A549 (cell line): ENCODE measurements at regions not wholly inside any gene's neighbourhood (a gene's known extent, or its start where the extent isn't known, plus 50 kb on each side); places are given as distances from the start of the nearest gene placed in this dataset.
A peak's percentile ranks its signal among the peaks of the same experiment; 100 is the strongest.

Experiments used
- ATAC-seq, 2 experiments: fragments of 200-7000 bp in 1 of 2; fragments of >200 bp in 1 of 2; cut with Nextera tagmentation in 1 of 2; cut with Tn5 transposase in 1 of 2; 3 replicates each; pipeline versions ENCODE4 v1.8.0 to v1.9.1; 2018 to 2020; ENCODE audit warnings: mild to moderate bottlenecking in 1 of 2, moderate library complexity in 1 of 2
- CTCF ChIA-PET: fragments of 300-600 bp; sonication (Branson Sonifier 250); formaldehyde crosslinking; extraction: SDS; loops from one replicate; lab custom pipeline; 2021; ENCODE audit warnings: antibody characterized with exemption, inconsistent platforms; lab: Yijun Ruan, JAX
- POLR2A ChIA-PET: fragments of 350-600 bp; formaldehyde crosslinking; extraction: SDS; loops from one replicate; lab custom pipeline; 2021; ENCODE audit warnings: antibody characterized with exemption, inconsistent platforms; lab: Yijun Ruan, JAX
- DNase-seq, 2 experiments: peaks; one replicate each; pipeline versions ENCODE4 v3.0.0 to v3.0.0-alpha.2; 2011 to 2016; ENCODE audit warnings: low read depth in 1 of 2, low spot score in 1 of 2
- FAIRE-seq: peaks from 2 replicates; lab custom pipeline; 2011; peaks lifted over from hg19 to GRCh38; lab: Jason Lieb, UNC
- H3K27ac ChIP-seq, 2 experiments: fragments of >200 bp; sonication (Bioruptor Twin); formaldehyde crosslinking; 3 replicates each; pipeline ENCODE4 v1.5.1; 2016 to 2017
- H3K4me1 ChIP-seq: fragments of >200 bp; sonication (Bioruptor Twin); formaldehyde crosslinking; 3 replicates; pipeline ENCODE4 v1.6.1; 2016
- H3K4me2 ChIP-seq: fragments of >200 bp; sonication (Bioruptor Twin); formaldehyde crosslinking; 3 replicates; pipeline ENCODE4 v1.6.1; 2016
- H3K4me3 ChIP-seq: fragments of >200 bp; sonication (Bioruptor Twin); formaldehyde crosslinking; 3 replicates; pipeline ENCODE4 v1.5.1; 2016
- H3K9me3 ChIP-seq: fragments of >200 bp; sonication (Bioruptor Twin); formaldehyde crosslinking; 3 replicates; pipeline ENCODE4 v1.6.1; 2016
- BHLHE40 ChIP-seq: IDR thresholded peaks from 2 replicates; pipeline ENCODE4 v1.6.1; 2012; ENCODE audit warnings: low read depth, low read length, inconsistent platforms
- CBX2 ChIP-seq: fragments of 200-600 bp; sonication (generic); IDR thresholded peaks from 2 replicates; pipeline ENCODE4 v1.6.1; 2016; ENCODE audit warnings: low read depth, mild to moderate bottlenecking, borderline replicate concordance
- CEBPB ChIP-seq, 2 experiments: fragments of >200 bp in 1 of 2; sonication (Bioruptor Twin) in 1 of 2; formaldehyde crosslinking in 1 of 2; IDR thresholded peaks; 2 replicates each; pipeline ENCODE4 v1.6.1; 2012 to 2016
- CHD4 ChIP-seq: fragments of 200-600 bp; sonication (generic); IDR thresholded peaks from 2 replicates; pipeline ENCODE4 v1.6.1; 2016; ENCODE audit warnings: antibody characterized with exemption, mild to moderate bottlenecking, borderline replicate concordance
- EHF ChIP-seq: fragments of 250-450 bp; sonication (Bioruptor Pico); IDR thresholded peaks from 2 replicates; pipeline ENCODE4 v1.5.0; 2020; ENCODE audit warnings: mild to moderate bottlenecking
- EP300 ChIP-seq, 2 experiments: fragments of >200 bp; sonication (Bioruptor Twin); formaldehyde crosslinking; IDR thresholded peaks; 2 replicates in 1 of 2; 3 replicates in 1 of 2; pipeline ENCODE4 v1.6.1; 2016 to 2017
- FOSB ChIP-seq: fragments of 250-450 bp; sonication (Bioruptor Pico); IDR thresholded peaks from 2 replicates; pipeline ENCODE4 v1.5.0; 2020; ENCODE audit warnings: mild to moderate bottlenecking, moderate library complexity
- FOSL2 ChIP-seq, 2 experiments: fragments of 450-650 bp in 1 of 2; fragments of >200 bp in 1 of 2; sonication (Bioruptor Twin) in 1 of 2; formaldehyde crosslinking; IDR thresholded peaks; 2 replicates each; pipeline versions ENCODE4 v1.5.0 to v1.6.1; 2016 to 2020; ENCODE audit warnings: mild to moderate bottlenecking in 1 of 2, moderate library complexity in 1 of 2
- FOXS1 ChIP-seq: fragments of 250-450 bp; sonication (Bioruptor Pico); IDR thresholded peaks from 2 replicates; pipeline ENCODE4 v1.5.0; 2020; ENCODE audit warnings: mild to moderate bottlenecking, moderate library complexity
- GATA3 ChIP-seq: IDR thresholded peaks from 2 replicates; pipeline ENCODE4 v1.6.1; 2012; ENCODE audit warnings: borderline replicate concordance
- HDAC2 ChIP-seq: fragments of 200-600 bp; sonication (generic); IDR thresholded peaks from 2 replicates; pipeline ENCODE4 v1.6.1; 2016
- HEYL ChIP-seq: fragments of 250-450 bp; sonication (Bioruptor Pico); IDR thresholded peaks from 2 replicates; pipeline ENCODE4 v1.8.0; 2021; ENCODE audit warnings: mild to moderate bottlenecking, moderate library complexity
- HMGXB4 ChIP-seq: fragments of 250-450 bp; sonication (Bioruptor Pico); IDR thresholded peaks from 2 replicates; pipeline ENCODE4 v1.5.0; 2021; ENCODE audit warnings: mild to moderate bottlenecking, moderate library complexity, borderline replicate concordance
- HOXB13 ChIP-seq: fragments of 250-450 bp; sonication (Bioruptor Pico); IDR thresholded peaks from 2 replicates; pipeline ENCODE4 v1.5.0; 2020; ENCODE audit warnings: low read depth, mild to moderate bottlenecking, moderate library complexity
- JUN ChIP-seq, 2 experiments: fragments of >200 bp; sonication (Bioruptor Twin); formaldehyde crosslinking; IDR thresholded peaks; 2 replicates in 1 of 2; 3 replicates in 1 of 2; pipeline ENCODE4 v1.6.1; 2016 to 2017
- JUNB ChIP-seq: fragments of >200 bp; sonication (Bioruptor Twin); formaldehyde crosslinking; IDR thresholded peaks from 2 replicates; pipeline ENCODE4 v1.6.1; 2016
- KDM1A ChIP-seq: fragments of 200-600 bp; sonication (generic); IDR thresholded peaks from 2 replicates; pipeline ENCODE4 v1.6.1; 2016; ENCODE audit warnings: low read depth, mild to moderate bottlenecking
- MAX ChIP-seq: IDR thresholded peaks from 2 replicates; pipeline ENCODE4 v1.6.1; 2012
- MYC ChIP-seq: IDR thresholded peaks from 2 replicates; pipeline ENCODE4 v1.6.1; 2012; ENCODE audit warnings: mild to moderate bottlenecking, inconsistent platforms, low read length, improper control_type of control experiment, borderline replicate concordance
- NFE2L2 ChIP-seq: fragments of 150-350 bp; conservative IDR thresholded peaks from 2 replicates; pipeline ENCODE4 v1.6.1; 2014; ENCODE audit warnings: low read length
- PBX3 ChIP-seq: IDR thresholded peaks from 2 replicates; pipeline ENCODE4 v1.6.1; 2012
- POLR2A ChIP-seq: IDR thresholded peaks from 2 replicates; pipeline ENCODE4 v1.6.1; 2012; ENCODE audit warnings: mild to moderate bottlenecking, low read length
- RAD21 ChIP-seq, 2 experiments: fragments of >200 bp in 1 of 2; sonication (Bioruptor Twin) in 1 of 2; formaldehyde crosslinking in 1 of 2; IDR thresholded peaks in 1 of 2; conservative IDR thresholded peaks in 1 of 2; 2 replicates in 1 of 2; 3 replicates in 1 of 2; pipeline ENCODE4 v1.6.1; 2012 to 2018; ENCODE audit warnings: inconsistent platforms in 1 of 2
- RARB ChIP-seq: fragments of 250-450 bp; sonication (Bioruptor Pico); IDR thresholded peaks from 2 replicates; pipeline ENCODE4 v1.8.0; 2021; ENCODE audit warnings: mild to moderate bottlenecking, moderate library complexity
- RCOR1 ChIP-seq: fragments of 150-350 bp; IDR thresholded peaks from 2 replicates; pipeline ENCODE4 v1.6.1; 2014; ENCODE audit warnings: antibody characterized with exemption, low read length, low read depth
- RFX5 ChIP-seq: fragments of 450-650 bp; IDR thresholded peaks from 2 replicates; pipeline ENCODE4 v1.7.1; 2014; ENCODE audit warnings: antibody characterized with exemption, mild to moderate bottlenecking, moderate library complexity
- SMC3 ChIP-seq: fragments of >200 bp; sonication (Bioruptor Twin); formaldehyde crosslinking; IDR thresholded peaks from 3 replicates; pipeline ENCODE4 v1.6.1; 2018; ENCODE audit warnings: inconsistent platforms
- TP53 ChIP-seq: fragments of 250-450 bp; sonication (Bioruptor Pico); IDR thresholded peaks from 2 replicates; pipeline ENCODE4 v1.5.0; 2021; ENCODE audit warnings: mild to moderate bottlenecking, moderate library complexity
- ZFP36 ChIP-seq: fragments of 450-650 bp; IDR thresholded peaks from 2 replicates; pipeline ENCODE4 v1.6.1; 2014; ENCODE audit warnings: borderline replicate concordance; ENCODE audit not compliant: partially characterized antibody
- WGBS: methylation state at CpG from one replicate; pipeline ENCODE4 v1.1.6; 2017; ENCODE audit errors: missing lambda C conversion rate; 5-methylcytosine and 5-hydroxymethylcytosine counted together
- TF ChIP-seq, protein P1 (sequence below): fragments of >200 bp; sonication (Bioruptor Twin); formaldehyde crosslinking; IDR thresholded peaks from 2 replicates; pipeline ENCODE4 v1.6.1; 2016

- Histone ChIP-seq H3K4me1 (peaks cover 43% of the 10 kb centered on the region), H3K9me3 (peaks cover 28% of the 10 kb centered on the region), H3K27ac (peak overlapping the region; percentile 56 to 76)
- ATAC-seq: peak; percentile 51 to 76
- POLR2A ChIA-PET: no interaction called here
- 14% methylated on average over 7 of the region's 7 CpGs for WGBS
- TF ChIP-seq RCOR1: no peak
- no peak for TF ChIP-seq RARB (CRISPR knock-in tag)
- no peak for TF ChIP-seq TP53 (CRISPR knock-in tag)
- no peak for TF ChIP-seq NFE2L2
- TF ChIP-seq ZFP36: no peak
- TF ChIP-seq HMGXB4 (CRISPR knock-in tag): no peak
- TF ChIP-seq FOSB (CRISPR knock-in tag): no peak
- peak in 1 of 2 experiments; percentile 50; a peak in 1 of 5 replicates for TF ChIP-seq EP300 (IDR thresholded peaks at IDR 0.05)
- no peak for TF ChIP-seq CHD4
- TF ChIP-seq JUN (IDR thresholded peaks at IDR 0.05): 0 out of 5 replicates have a peak, but pooled peaks of 1 of the 2 experiments have one; percentile 51
- peak in 1 of 2 experiments; percentile 14; a peak in 1 of 4 replicates for TF ChIP-seq CEBPB (IDR thresholded peaks at IDR 0.05)
- TF ChIP-seq MYC: 0 out of 2 replicates have a peak, but pooled peaks have one; percentile 17
- TF ChIP-seq, protein P1, sequence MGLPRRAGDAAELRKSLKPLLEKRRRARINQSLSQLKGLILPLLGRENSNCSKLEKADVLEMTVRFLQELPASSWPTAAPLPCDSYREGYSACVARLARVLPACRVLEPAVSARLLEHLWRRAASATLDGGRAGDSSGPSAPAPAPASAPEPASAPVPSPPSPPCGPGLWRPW: no peak
- no peak for TF ChIP-seq HDAC2
- no peak for TF ChIP-seq SMC3
- TF ChIP-seq HEYL (CRISPR knock-in tag): no peak
- peak; percentile 72 for TF ChIP-seq MAX
- no peak for TF ChIP-seq EHF (CRISPR knock-in tag)
- TF ChIP-seq FOXS1 (CRISPR knock-in tag): no peak
- no peak for TF ChIP-seq RFX5
- no peak for TF ChIP-seq POLR2A
- TF ChIP-seq CBX2: no peak
- no peak for TF ChIP-seq HOXB13 (CRISPR knock-in tag)
- TF ChIP-seq JUNB: peak; percentile 44; the same call in 1 of the 2 replicates
- TF ChIP-seq KDM1A: no peak
- TF ChIP-seq RAD21 (conservative IDR thresholded peaks at IDR 0.05 in 1 of 2, IDR thresholded peaks at IDR 0.05 in 1 of 2): peak; percentile 26 to 39; a peak in 2 of 5 replicates
- TF ChIP-seq GATA3: peak; percentile 80; the same call in 1 of the 2 replicates
- peak; percentile 73; the same call in 1 of the 2 replicates for TF ChIP-seq FOSL2 (IDR thresholded peaks at IDR 0.05)
- TF ChIP-seq FOSL2 (CRISPR knock-in tag; IDR thresholded peaks at IDR 0.05): peak; percentile 90
- peak; percentile 71; the same call in 1 of the 2 replicates for TF ChIP-seq PBX3
- no peak for TF ChIP-seq BHLHE40
- TF ChIP-seq, all 56 proteins: peak for 10
- Histone ChIP-seq H3K4me3 (no peak overlapping the region), H3K4me2 (peak overlapping the region; percentile 58)
- CTCF ChIA-PET: no interaction called here
- FAIRE-seq: peak; percentile 97
- DNase-seq: peak; percentile 57 to 86
Observed at GRCh38 chr7:130853503-130854279, 119.7 kb upstream of the KLF14 start.
